ENCODE measurements at regions not wholly inside any gene's neighbourhood (a gene's known extent, or its start where the extent isn't known, plus 50 kb on each side); places are given as distances from the start of the nearest gene placed in this dataset.

DNA sequence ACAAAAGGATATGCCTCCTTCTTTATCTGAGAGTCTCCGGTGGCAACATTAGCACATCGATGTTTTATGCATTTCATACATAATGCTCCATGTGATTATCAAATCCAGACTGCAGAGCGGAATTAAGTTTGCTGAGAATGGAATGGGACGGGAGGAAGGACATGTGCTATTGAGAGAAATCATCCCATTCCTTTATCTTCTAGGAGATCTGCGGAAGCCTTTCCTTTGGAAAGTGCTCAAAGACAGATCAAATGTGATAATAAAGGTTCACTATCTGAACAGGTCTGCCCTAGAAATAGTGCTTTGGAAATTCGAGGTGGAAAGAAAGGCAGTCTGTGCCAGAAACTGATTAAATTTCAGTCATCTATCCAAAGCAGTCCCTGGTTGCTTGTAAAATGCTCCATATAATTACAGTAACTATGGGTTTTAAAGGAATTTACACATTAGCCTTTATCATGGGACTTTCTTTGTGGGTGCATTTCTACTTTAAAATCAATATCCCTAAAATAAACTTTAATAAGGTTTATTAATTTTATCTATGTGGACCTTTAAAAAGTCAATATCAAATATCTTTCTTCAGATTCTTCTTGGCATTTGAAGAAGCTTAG is 473.5 kb upstream of the ADGRL2 start:
- TF ChIP-seq EZH2 (IDR thresholded peaks at IDR 0.05; ENCODE audit: borderline replicate concordance, low read depth, low read length, poor library complexity, severe bottlenecking), result no peak
- TF ChIP-seq CTCF (conservative IDR thresholded peaks at IDR 0.05; ENCODE audit: low read depth, low read length), result no peak

Measured in A673 (cell line).